ENCODE measurements at regions not wholly inside any gene's neighbourhood (a gene's known extent, or its start where the extent isn't known, plus 50 kb on each side); places are given as distances from the start of the nearest gene placed in this dataset.

GRCh38 chr1:5291889-5292288, 637.5 kb downstream of the AJAP1 start:
- Histone ChIP-seq H3K9me3 (replicated peaks in 1 of 2; ENCODE audit: control insufficient read depth in 2 of 2, insufficient read depth in 1 of 2, low read depth in 1 of 2, low read length in 2 of 2) (no peaks in the 10 kb centered on the region), H3K18ac (ENCODE audit: low read length) (no peak overlapping the region), H4K91ac (ENCODE audit: low read depth, low read length, poor library complexity) (no peak overlapping the region), H3K4me3 (ENCODE audit: low read length in 2 of 2) (no peak overlapping the region), H3K4me2 (ENCODE audit: insufficient read depth, low read length, poor library complexity, severe bottlenecking) (no peak overlapping the region), H3K27me3 (ENCODE audit: control insufficient read depth in 3 of 3, insufficient read depth in 3 of 3, low read depth in 1 of 3, low read length in 3 of 3) (no peaks in the 10 kb centered on the region), H3K9ac (ENCODE audit: low read depth, low read length, poor library complexity) (no peak overlapping the region), H3K14ac (ENCODE audit: low read length) (no peak overlapping the region), H2BK5ac (ENCODE audit: low read length) (no peak overlapping the region), H3K27ac (replicated peaks; ENCODE audit: low read length) (no peak overlapping the region), H3K4ac (ENCODE audit: low read length) (no peak overlapping the region), H2BK15ac (ENCODE audit: low read length) (no peak overlapping the region), H3K79me1 (ENCODE audit: low read depth, low read length) (no peaks in the 10 kb centered on the region), H3K23ac (ENCODE audit: low read depth, low read length, poor library complexity) (no peak overlapping the region), H4K8ac (ENCODE audit: low read depth, low read length) (no peak overlapping the region), H2AFZ (ENCODE audit: low read length) (no peak overlapping the region), H2BK12ac (ENCODE audit: low read length) (no peak overlapping the region), H2BK120ac (ENCODE audit: low read depth, low read length) (no peak overlapping the region), H3K4me1 (ENCODE audit: control insufficient read depth in 2 of 2, insufficient read depth in 1 of 2, low read depth in 1 of 2, low read length in 2 of 2) (peaks cover 0 to 3% of the 10 kb centered on the region in 2 donors), H2AK5ac (ENCODE audit: low read depth, low read length) (no peak overlapping the region), H3K36me3 (replicated peaks in 1 of 2; ENCODE audit: control insufficient read depth in 2 of 2, insufficient read depth in 2 of 2, low read length in 2 of 2) (no peaks in the 10 kb centered on the region)
- DNase-seq (ENCODE audit: low spot score), result no peak
- no CpG with 5 or more reads among the region's 6 CpGs for WGBS, 2 donors (ENCODE audit: extremely low coverage in 2 of 2, insufficient read length in 2 of 2, insufficient replicate concordance in 1 of 2)

- H3K4me3 ChIP-seq (ENCODE audit: low read length in 2 of 2), result no peak overlapping the region
- WGBS, 2 donors (ENCODE audit: extremely low coverage in 2 of 2, insufficient read length in 2 of 2, insufficient replicate concordance in 1 of 2), result no CpG with 5 or more reads among the region's 17 CpGs
- no peak overlapping the region for H2AK5ac ChIP-seq (ENCODE audit: low read depth, low read length)
- no peak overlapping the region for H2BK120ac ChIP-seq (ENCODE audit: low read depth, low read length)
- no peak overlapping the region for H2BK12ac ChIP-seq (ENCODE audit: low read length)
- H3K79me1 ChIP-seq (ENCODE audit: low read depth, low read length), result no peaks in the 10 kb centered on the region
- H3K4me2 ChIP-seq (ENCODE audit: insufficient read depth, low read length, poor library complexity, severe bottlenecking), result no peak overlapping the region
- H3K14ac ChIP-seq (ENCODE audit: low read length), result no peak overlapping the region
- H2BK5ac ChIP-seq (ENCODE audit: low read length), result no peak overlapping the region
- no peak overlapping the region for H3K9ac ChIP-seq (ENCODE audit: low read depth, low read length, poor library complexity)
- DNase-seq (ENCODE audit: low spot score), result no peak
- H4K8ac ChIP-seq (ENCODE audit: low read depth, low read length), result no peak overlapping the region
- H3K27ac ChIP-seq (replicated peaks; ENCODE audit: low read length), result no peak overlapping the region
- H3K9me3 ChIP-seq (replicated peaks in 1 of 2; ENCODE audit: control insufficient read depth in 2 of 2, insufficient read depth in 1 of 2, low read depth in 1 of 2, low read length in 2 of 2), result peaks cover 0 to 4% of the 10 kb centered on the region in 2 donors
- H3K4ac ChIP-seq (ENCODE audit: low read length), result no peak overlapping the region
- no peak overlapping the region for H2AFZ ChIP-seq (ENCODE audit: low read length)
- no peak overlapping the region for H3K18ac ChIP-seq (ENCODE audit: low read length)
- no peak overlapping the region for H3K23ac ChIP-seq (ENCODE audit: low read depth, low read length, poor library complexity)
- no peak overlapping the region for H4K91ac ChIP-seq (ENCODE audit: low read depth, low read length, poor library complexity)
- no peaks in the 10 kb centered on the region for H3K4me1 ChIP-seq (ENCODE audit: control insufficient read depth in 2 of 2, insufficient read depth in 1 of 2, low read depth in 1 of 2, low read length in 2 of 2)
- H2BK15ac ChIP-seq (ENCODE audit: low read length), result no peak overlapping the region
- no peaks in the 10 kb centered on the region for H3K36me3 ChIP-seq (replicated peaks in 1 of 2; ENCODE audit: control insufficient read depth in 2 of 2, insufficient read depth in 2 of 2, low read length in 2 of 2)
- H3K27me3 ChIP-seq (ENCODE audit: control insufficient read depth in 3 of 3, insufficient read depth in 3 of 3, low read depth in 1 of 3, low read length in 3 of 3), result no peaks in the 10 kb centered on the region
These were observed 633.1 kb downstream of the AJAP1 start for GRCh38 chr1:5287178-5288150.

GRCh38 chr1:5286244-5286643, 631.8 kb downstream of the AJAP1 start:
- no peaks in the 10 kb centered on the region for H3K27me3 ChIP-seq (ENCODE audit: control insufficient read depth in 3 of 3, insufficient read depth in 3 of 3, low read depth in 1 of 3, low read length in 3 of 3)
- H3K4me2 ChIP-seq (ENCODE audit: insufficient read depth, low read length, poor library complexity, severe bottlenecking), result no peak overlapping the region
- no peak overlapping the region for H2AFZ ChIP-seq (ENCODE audit: low read length)
- no peak for DNase-seq (ENCODE audit: low spot score)
- H3K18ac ChIP-seq (ENCODE audit: low read length), result no peak overlapping the region
- no peaks in the 10 kb centered on the region for H3K36me3 ChIP-seq (replicated peaks in 1 of 2; ENCODE audit: control insufficient read depth in 2 of 2, insufficient read depth in 2 of 2, low read length in 2 of 2)
- H2BK120ac ChIP-seq (ENCODE audit: low read depth, low read length), result no peak overlapping the region
- no peak overlapping the region for H3K23ac ChIP-seq (ENCODE audit: low read depth, low read length, poor library complexity)
- no peak overlapping the region for H3K4me3 ChIP-seq (ENCODE audit: low read length in 2 of 2)
- H2BK12ac ChIP-seq (ENCODE audit: low read length), result no peak overlapping the region
- H2AK5ac ChIP-seq (ENCODE audit: low read depth, low read length), result no peak overlapping the region
- H3K4me1 ChIP-seq (ENCODE audit: control insufficient read depth in 2 of 2, insufficient read depth in 1 of 2, low read depth in 1 of 2, low read length in 2 of 2), result no peaks in the 10 kb centered on the region
- peaks cover 0 to 4% of the 10 kb centered on the region in 2 donors for H3K9me3 ChIP-seq (replicated peaks in 1 of 2; ENCODE audit: control insufficient read depth in 2 of 2, insufficient read depth in 1 of 2, low read depth in 1 of 2, low read length in 2 of 2)
- no CpG with 5 or more reads among the region's 2 CpGs for WGBS, 2 donors (ENCODE audit: extremely low coverage in 2 of 2, insufficient read length in 2 of 2, insufficient replicate concordance in 1 of 2)
- H4K8ac ChIP-seq (ENCODE audit: low read depth, low read length), result no peak overlapping the region
- H3K14ac ChIP-seq (ENCODE audit: low read length), result no peak overlapping the region
- no peak overlapping the region for H2BK15ac ChIP-seq (ENCODE audit: low read length)
- no peak overlapping the region for H3K9ac ChIP-seq (ENCODE audit: low read depth, low read length, poor library complexity)
- no peaks in the 10 kb centered on the region for H3K79me1 ChIP-seq (ENCODE audit: low read depth, low read length)
- H3K27ac ChIP-seq (replicated peaks; ENCODE audit: low read length), result no peak overlapping the region
- H2BK5ac ChIP-seq (ENCODE audit: low read length), result no peak overlapping the region
- no peak overlapping the region for H4K91ac ChIP-seq (ENCODE audit: low read depth, low read length, poor library complexity)
- H3K4ac ChIP-seq (ENCODE audit: low read length), result no peak overlapping the region

GRCh38 chr1:5274527-5274926, 620.1 kb downstream of the AJAP1 start:
- Histone ChIP-seq H2BK15ac (ENCODE audit: low read length) (no peak overlapping the region), H4K91ac (ENCODE audit: low read depth, low read length, poor library complexity) (no peak overlapping the region), H2BK12ac (ENCODE audit: low read length) (no peak overlapping the region), H3K4me1 (ENCODE audit: control insufficient read depth in 2 of 2, insufficient read depth in 1 of 2, low read depth in 1 of 2, low read length in 2 of 2) (peaks cover 0 to 12% of the 10 kb centered on the region in 2 donors), H3K4me2 (ENCODE audit: insufficient read depth, low read length, poor library complexity, severe bottlenecking) (no peak overlapping the region), H3K79me1 (ENCODE audit: low read depth, low read length) (no peaks in the 10 kb centered on the region), H3K14ac (ENCODE audit: low read length) (no peak overlapping the region), H2AFZ (ENCODE audit: low read length) (no peak overlapping the region), H3K4me3 (ENCODE audit: low read length in 2 of 2) (no peak overlapping the region), H3K27ac (replicated peaks; ENCODE audit: low read length) (no peak overlapping the region), H4K8ac (ENCODE audit: low read depth, low read length) (no peak overlapping the region), H2BK5ac (ENCODE audit: low read length) (no peak overlapping the region), H2BK120ac (ENCODE audit: low read depth, low read length) (no peak overlapping the region), H3K36me3 (replicated peaks in 1 of 2; ENCODE audit: control insufficient read depth in 2 of 2, insufficient read depth in 2 of 2, low read length in 2 of 2) (no peaks in the 10 kb centered on the region), H3K9me3 (replicated peaks in 1 of 2; ENCODE audit: control insufficient read depth in 2 of 2, insufficient read depth in 1 of 2, low read depth in 1 of 2, low read length in 2 of 2) (no peaks in the 10 kb centered on the region), H3K18ac (ENCODE audit: low read length) (no peak overlapping the region), H3K9ac (ENCODE audit: low read depth, low read length, poor library complexity) (no peak overlapping the region), H3K4ac (ENCODE audit: low read length) (no peak overlapping the region), H3K27me3 (ENCODE audit: control insufficient read depth in 3 of 3, insufficient read depth in 3 of 3, low read depth in 1 of 3, low read length in 3 of 3) (no peaks in the 10 kb centered on the region), H2AK5ac (ENCODE audit: low read depth, low read length) (no peak overlapping the region), H3K23ac (ENCODE audit: low read depth, low read length, poor library complexity) (no peak overlapping the region)
- no peak for DNase-seq (ENCODE audit: low spot score)
- no CpG with 5 or more reads among the region's 5 CpGs for WGBS, 2 donors (ENCODE audit: extremely low coverage in 2 of 2, insufficient read length in 2 of 2, insufficient replicate concordance in 1 of 2)
